H1 (cell line): ENCODE measurements at regions not wholly inside any gene's neighbourhood (a gene's known extent, or its start where the extent isn't known, plus 50 kb on each side); places are given as distances from the start of the nearest gene placed in this dataset.
A peak's percentile ranks its signal among the peaks of the same experiment; 100 is the strongest.

Experiments used
- CTCF ChIA-PET: fragments of 300-600 bp; sonication (Branson Sonifier 250); formaldehyde crosslinking; loops from one replicate; lab custom pipeline; 2021; ENCODE audit not compliant: partially characterized antibody; lab: Charles Lee
- POLR2A ChIA-PET: fragments of 300-600 bp; sonication (Branson Sonifier 250); formaldehyde crosslinking; loops from one replicate; lab custom pipeline; 2021; ENCODE audit warnings: inconsistent platforms; ENCODE audit not compliant: partially characterized antibody; lab: Charles Lee
- DNase-seq, 2 experiments: peaks; one replicate each; pipeline versions ENCODE4 v3.0.0 to v3.0.0-alpha.2; 2010 to 2022; ENCODE audit warnings: low spot score in 2 of 2, low read depth in 1 of 2, mixed read lengths in 1 of 2
- FAIRE-seq: peaks from 2 replicates; lab custom pipeline; 2011; peaks lifted over from hg19 to GRCh38; lab: Jason Lieb, UNC
- H2AFZ ChIP-seq: 2 replicates; pipeline ENCODE4 v1.8.1; 2012; ENCODE audit warnings: low read length, inconsistent platforms
- H2AK5ac ChIP-seq: 2 replicates; pipeline ENCODE4 v1.6.1; 2013; ENCODE audit warnings: low read depth, low read length
- H2BK120ac ChIP-seq: replicated peaks from 2 replicates; pipeline ENCODE3; 2013; ENCODE audit warnings: low read depth, low read length, inconsistent platforms
- H2BK12ac ChIP-seq: 2 replicates; pipeline ENCODE4 v1.6.1; 2013; ENCODE audit warnings: low read depth, low read length
- H2BK15ac ChIP-seq: 2 replicates; pipeline ENCODE4 v1.6.1; 2013; ENCODE audit warnings: low read length
- H2BK20ac ChIP-seq: 2 replicates; pipeline ENCODE4 v1.6.1; 2013; ENCODE audit warnings: low read length
- H2BK5ac ChIP-seq: 2 replicates; pipeline ENCODE4 v1.6.1; 2013; ENCODE audit warnings: low read depth, low read length
- H3K14ac ChIP-seq: 2 replicates; pipeline ENCODE4 v1.6.1; 2013; ENCODE audit warnings: inconsistent platforms; ENCODE audit not compliant: insufficient read length
- H3K18ac ChIP-seq: 2 replicates; pipeline ENCODE4 v1.6.1; 2013; ENCODE audit warnings: low read length; ENCODE audit errors: extremely low read depth
- H3K23ac ChIP-seq: 2 replicates; pipeline ENCODE4 v1.6.1; 2013; ENCODE audit warnings: inconsistent platforms; ENCODE audit not compliant: insufficient read length
- H3K23me2 ChIP-seq: 2 replicates; pipeline ENCODE4 v1.6.1; 2013; ENCODE audit warnings: low read depth, low read length
- H3K27ac ChIP-seq: 2 replicates; pipeline ENCODE4 v1.6.1; 2011; ENCODE audit warnings: low read depth, low read length, inconsistent platforms
- H3K27me3 ChIP-seq, 4 experiments: replicated peaks in 1 of 4; 1 replicate in 1 of 4; 2 replicates in 3 of 4; pipeline versions ENCODE4 v1.6.1 to v1.8.1; 2011 to 2013; ENCODE audit warnings: low read length in 3 of 4, mild to moderate bottlenecking in 3 of 4, inconsistent platforms in 2 of 4, mixed read lengths in 2 of 4, moderate library complexity in 1 of 4; ENCODE audit not compliant: control insufficient read depth in 3 of 4, insufficient read depth in 3 of 4; ENCODE audit errors: extremely low read depth in 1 of 4
- H3K36me3 ChIP-seq, 4 experiments: 2 replicates each; pipeline versions ENCODE4 v1.6.1 to v1.8.1; 2011 to 2013; ENCODE audit warnings: mild to moderate bottlenecking in 4 of 4, low read length in 3 of 4, moderate library complexity in 2 of 4, control low read depth in 1 of 4, inconsistent platforms in 1 of 4; ENCODE audit not compliant: insufficient read depth in 4 of 4, control insufficient read depth in 2 of 4
- H3K4ac ChIP-seq: replicated peaks from 2 replicates; pipeline ENCODE3; 2013; ENCODE audit warnings: low read length, low read depth, mixed read lengths, inconsistent platforms; ENCODE audit not compliant: insufficient read length
- H3K4me1 ChIP-seq, 4 experiments: replicated peaks in 1 of 4; 1 replicate in 1 of 4; 2 replicates in 3 of 4; pipeline versions ENCODE4 v1.6.1 to v1.8.1; 2011 to 2013; ENCODE audit warnings: low read length in 3 of 4, inconsistent platforms in 2 of 4, mixed read lengths in 1 of 4; ENCODE audit not compliant: insufficient read depth in 4 of 4, control insufficient read depth in 3 of 4
- H3K4me2 ChIP-seq, 2 experiments: 2 replicates each; pipeline versions ENCODE4 v1.6.1 to v1.8.1; 2011 to 2013; ENCODE audit warnings: low read depth in 2 of 2, low read length in 2 of 2, control low read depth in 1 of 2, inconsistent platforms in 1 of 2, mild to moderate bottlenecking in 1 of 2; ENCODE audit not compliant: insufficient read depth in 1 of 2
- H3K4me3 ChIP-seq, 4 experiments: fragments of 200-600, 300-600 bp in 1 of 4; sonication (generic), shearing (Covaris generic), sonication (Bioruptor Twin) in 1 of 4; 2 replicates each; pipeline versions ENCODE4 v1.5.1 to v1.8.1; 2011 to 2016; ENCODE audit warnings: low read length in 4 of 4, low read depth in 3 of 4, control low read depth in 2 of 4, inconsistent platforms in 2 of 4, mild to moderate bottlenecking in 2 of 4, mixed read lengths in 1 of 4, moderate library complexity in 1 of 4; ENCODE audit not compliant: insufficient read depth in 2 of 4; ENCODE audit errors: extremely low read depth in 1 of 4
- H3K56ac ChIP-seq: replicated peaks from 2 replicates; pipeline ENCODE3; 2013; ENCODE audit warnings: low read depth, mild to moderate bottlenecking, mixed read lengths, low read length, inconsistent platforms; ENCODE audit not compliant: insufficient read length
- H3K79me1 ChIP-seq: 2 replicates; pipeline ENCODE4 v1.6.1; 2013; ENCODE audit warnings: low read depth, low read length, control low read depth
- H3K79me2 ChIP-seq, 2 experiments: 2 replicates each; pipeline versions ENCODE4 v1.6.1 to v1.8.1; 2012 to 2013; ENCODE audit warnings: low read length in 2 of 2, mild to moderate bottlenecking in 2 of 2, inconsistent platforms in 1 of 2; ENCODE audit not compliant: insufficient read depth in 2 of 2, control insufficient read depth in 1 of 2
- H3K9ac ChIP-seq, 4 experiments: replicated peaks in 1 of 4; 1 replicate in 1 of 4; 2 replicates in 3 of 4; pipeline versions ENCODE4 v1.6.1 to v1.8.1; 2011 to 2013; ENCODE audit warnings: low read depth in 3 of 4, low read length in 3 of 4, control low read depth in 2 of 4, mild to moderate bottlenecking in 2 of 4, moderate library complexity in 2 of 4, inconsistent platforms in 1 of 4; ENCODE audit errors: extremely low read depth in 1 of 4
- H3K9me3 ChIP-seq, 2 experiments: 2 replicates each; pipeline versions ENCODE4 v1.6.1 to v1.8.1; 2012 to 2013; ENCODE audit warnings: mild to moderate bottlenecking in 2 of 2, moderate library complexity in 2 of 2, control low read depth in 1 of 2, inconsistent platforms in 1 of 2, low read depth in 1 of 2, low read length in 1 of 2, mixed read lengths in 1 of 2; ENCODE audit not compliant: insufficient read depth in 2 of 2
- H4K20me1 ChIP-seq, 2 experiments: replicated peaks in 1 of 2; 2 replicates each; pipeline versions ENCODE3 to v1.8.1; 2011 to 2013; ENCODE audit warnings: inconsistent platforms in 2 of 2, low read length in 2 of 2, mild to moderate bottlenecking in 1 of 2; ENCODE audit not compliant: insufficient read depth in 2 of 2, control insufficient read depth in 1 of 2
- H4K5ac ChIP-seq: 2 replicates; pipeline ENCODE4 v1.6.1; 2013; ENCODE audit warnings: low read length, low read depth, mixed read lengths, inconsistent platforms; ENCODE audit not compliant: insufficient read length
- H4K8ac ChIP-seq: 2 replicates; pipeline ENCODE4 v1.8.0; 2013; ENCODE audit warnings: mild to moderate bottlenecking, moderate library complexity, low read length, inconsistent platforms; ENCODE audit not compliant: insufficient read depth; ENCODE audit errors: extremely low read depth
- H4K91ac ChIP-seq: replicated peaks from 2 replicates; pipeline ENCODE3; 2013; ENCODE audit warnings: low read length, mixed read lengths, inconsistent platforms; ENCODE audit not compliant: insufficient read length
- CHD2 ChIP-seq: IDR thresholded peaks from 2 replicates; pipeline ENCODE4 v1.6.1; 2012; ENCODE audit warnings: low read length, improper control_type of control experiment
- EZH2 ChIP-seq: fragments of 200-600 bp; sonication (generic); IDR thresholded peaks from 2 replicates; pipeline ENCODE4 v1.7.1; 2012; ENCODE audit warnings: low read depth, mild to moderate bottlenecking, moderate library complexity, low read length, inconsistent platforms; ENCODE audit not compliant: severe bottlenecking
- MAFK ChIP-seq: IDR thresholded peaks from 2 replicates; pipeline ENCODE4 v1.6.1; 2012; ENCODE audit warnings: low read depth, mild to moderate bottlenecking, improper control_type of control experiment, low read length
- SIRT6 ChIP-seq: IDR thresholded peaks from one replicate; pipeline ENCODE4 v1.7.1; 2012; ENCODE audit warnings: low read length, inconsistent platforms
- TEAD4 ChIP-seq: IDR thresholded peaks from 2 replicates; pipeline ENCODE4 v1.6.1; 2012; ENCODE audit warnings: low read depth, low read length, inconsistent platforms, mixed read lengths
- WGBS, 2 experiments: shearing (Covaris generic) in 1 of 2; methylation state at CpG; one replicate each; pipeline versions ENCODE4 v1.1.6 to v1.1.7; 2013 to 2015; ENCODE audit warnings: low lambda C conversion rate in 2 of 2, mixed read lengths in 2 of 2, inconsistent platforms in 1 of 2, low coverage in 1 of 2, missing lambda C conversion rate in 1 of 2; ENCODE audit not compliant: insufficient replicate concordance in 2 of 2, insufficient coverage in 1 of 2, insufficient read length in 1 of 2; ENCODE audit errors: extremely low coverage in 1 of 2, missing lambda C conversion rate in 1 of 2; 5-methylcytosine and 5-hydroxymethylcytosine counted together

GRCh38 chr5:149438711-149439132 is 59.6 kb upstream of the IL17B start:
- Histone ChIP-seq H4K91ac (no peak overlapping the region), H3K56ac (no peak overlapping the region), H4K5ac (no peak overlapping the region), H3K36me3 (no peaks in the 10 kb centered on the region), H3K4me2 (no peak overlapping the region), H2AK5ac (no peak overlapping the region), H3K79me1 (no peaks in the 10 kb centered on the region), H3K23me2 (peaks cover 4% of the 10 kb centered on the region; the same call in 1 of the 2 replicates), H3K14ac (no peak overlapping the region), H2BK5ac (no peak overlapping the region), H3K9ac (no peak overlapping the region), H3K18ac (no peak overlapping the region), H3K4me1 (peaks cover 0 to 10% (median 5%) of the 10 kb centered on the region in 4 experiments; a peak in 6 of 7 replicates), H4K8ac (no peak overlapping the region), H2BK20ac (no peak overlapping the region), H2BK15ac (no peak overlapping the region), H3K27me3 (no peaks in the 10 kb centered on the region), H3K4ac (no peak overlapping the region), H2AFZ (peak overlapping the region; percentile 3; the same call in 1 of the 2 replicates), H3K27ac (no peak overlapping the region), H4K20me1 (no peaks in the 10 kb centered on the region), H2BK120ac (no peak overlapping the region), H3K23ac (no peak overlapping the region), H3K79me2 (no peaks in the 10 kb centered on the region), H2BK12ac (peak overlapping the region; percentile 45; the same call in 1 of the 2 replicates), H3K4me3 (no peak overlapping the region)
- ChIA-PET CTCF (interaction anchor here (0.7 to 22.4 kb wide), 21 partner anchors 7 to 178 kb away, joined by 3 to 1310 read pairs (median 8); partner anchors contain the start of genes CSNK1A1, IL17B and PCYOX1L), POLR2A (interaction anchor here (0.6 to 0.9 kb wide), 4 partner anchors 9 to 59 kb away, joined by 3 read pairs; no protein-coding TSS in a partner anchor)
- DNase-seq (no peak), FAIRE-seq (no peak)
- WGBS, 2 experiments, result 91% methylated on average over 1 of the region's 1 CpG; no CpG with 5 or more reads in 1 of the 2 experiments
- TF ChIP-seq MAFK (peak; percentile 79), SIRT6 (no peak), CHD2 (no peak), TEAD4 (no peak), EZH2 (no peak)
- TF ChIP-seq, all 59 proteins: peak for 1
- no peaks in the 10 kb centered on the region for H3K9me3 ChIP-seq
